ENCODE measurements at regions not wholly inside any gene's neighbourhood (a gene's known extent, or its start where the extent isn't known, plus 50 kb on each side); places are given as distances from the start of the nearest gene placed in this dataset.

DNA sequence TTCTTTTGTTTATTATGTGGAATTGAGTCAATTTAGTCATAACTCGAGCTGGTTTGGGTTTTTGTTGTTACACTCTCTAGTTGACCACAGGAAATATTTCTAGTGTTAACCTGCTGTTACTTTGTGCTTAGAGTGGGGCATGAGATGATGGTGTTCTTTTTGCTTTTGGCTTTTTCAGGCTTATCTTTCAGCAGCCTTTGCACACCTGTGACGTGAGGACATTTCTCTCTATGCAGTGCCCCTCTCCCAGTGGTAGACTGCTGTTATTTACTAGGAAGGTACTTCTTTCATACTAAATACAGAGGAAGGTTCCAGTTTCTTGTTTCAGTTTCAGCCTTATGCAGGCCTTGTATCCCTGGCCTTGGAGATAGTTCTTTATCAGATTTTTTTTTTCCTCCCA, 766.8 kb upstream of the MAN1A1 start:
- Histone ChIP-seq H3K27ac (ENCODE audit: poor library complexity, severe bottlenecking) (no peak overlapping the region), H3K27me3 (ENCODE audit: insufficient read depth, poor library complexity, severe bottlenecking) (no peaks in the 10 kb centered on the region), H3K4me3 (ENCODE audit: severe bottlenecking) (no peak overlapping the region), H3K36me3 (ENCODE audit: low read depth) (no peaks in the 10 kb centered on the region), H3K4me1 (ENCODE audit: insufficient read depth, poor library complexity, severe bottlenecking) (no peaks in the 10 kb centered on the region), H3K9me3 (ENCODE audit: severe bottlenecking) (no peaks in the 10 kb centered on the region)
- DNase-seq (ENCODE audit: low spot score) (no peak), ATAC-seq (ENCODE audit: low read depth) (no peak)
- TF ChIP-seq CTCF (IDR thresholded peaks at IDR 0.05; ENCODE audit: poor library complexity, severe bottlenecking) = no peak

DNA sequence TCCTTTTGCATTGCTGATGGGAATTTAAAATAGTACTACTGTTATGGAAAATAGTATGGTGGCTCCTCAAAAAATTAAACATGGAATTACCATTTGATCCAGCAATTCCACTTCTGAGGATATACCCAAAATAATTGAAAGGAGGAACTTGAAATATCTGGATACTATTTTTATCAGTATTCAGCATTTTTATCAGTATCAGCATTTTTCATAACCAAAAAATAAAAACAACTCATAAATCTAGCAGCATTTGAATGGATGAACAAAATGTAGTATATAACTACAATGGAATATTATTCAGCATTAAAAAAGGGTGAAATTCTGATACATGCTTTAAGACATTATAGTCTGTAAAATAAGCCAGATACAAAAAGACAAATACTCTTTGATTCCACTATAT, 763.4 kb upstream of the MAN1A1 start:
- Histone ChIP-seq H3K4me1 (ENCODE audit: insufficient read depth, poor library complexity, severe bottlenecking) (no peaks in the 10 kb centered on the region), H3K4me3 (ENCODE audit: severe bottlenecking) (no peak overlapping the region), H3K36me3 (ENCODE audit: low read depth) (no peaks in the 10 kb centered on the region), H3K9me3 (ENCODE audit: severe bottlenecking) (no peaks in the 10 kb centered on the region), H3K27ac (ENCODE audit: poor library complexity, severe bottlenecking) (no peak overlapping the region), H3K27me3 (ENCODE audit: insufficient read depth, poor library complexity, severe bottlenecking) (no peaks in the 10 kb centered on the region)
- no peak for TF ChIP-seq CTCF (IDR thresholded peaks at IDR 0.05; ENCODE audit: poor library complexity, severe bottlenecking)
- no peak for ATAC-seq (ENCODE audit: low read depth)
- DNase-seq (ENCODE audit: low spot score) = no peak

- Histone ChIP-seq H3K9me3 (ENCODE audit: severe bottlenecking) (no peaks in the 10 kb centered on the region), H3K4me3 (ENCODE audit: severe bottlenecking) (no peak overlapping the region), H3K36me3 (ENCODE audit: low read depth) (no peaks in the 10 kb centered on the region), H3K27me3 (ENCODE audit: insufficient read depth, poor library complexity, severe bottlenecking) (no peaks in the 10 kb centered on the region), H3K4me1 (ENCODE audit: insufficient read depth, poor library complexity, severe bottlenecking) (no peaks in the 10 kb centered on the region), H3K27ac (ENCODE audit: poor library complexity, severe bottlenecking) (no peak overlapping the region)
- no peak for ATAC-seq (ENCODE audit: low read depth)
- DNase-seq (ENCODE audit: low spot score) = no peak
- no peak for TF ChIP-seq CTCF (IDR thresholded peaks at IDR 0.05; ENCODE audit: poor library complexity, severe bottlenecking)
These were observed 761.4 kb upstream of the MAN1A1 start for GRCh38 chr6:120111001-120111400.

DNA sequence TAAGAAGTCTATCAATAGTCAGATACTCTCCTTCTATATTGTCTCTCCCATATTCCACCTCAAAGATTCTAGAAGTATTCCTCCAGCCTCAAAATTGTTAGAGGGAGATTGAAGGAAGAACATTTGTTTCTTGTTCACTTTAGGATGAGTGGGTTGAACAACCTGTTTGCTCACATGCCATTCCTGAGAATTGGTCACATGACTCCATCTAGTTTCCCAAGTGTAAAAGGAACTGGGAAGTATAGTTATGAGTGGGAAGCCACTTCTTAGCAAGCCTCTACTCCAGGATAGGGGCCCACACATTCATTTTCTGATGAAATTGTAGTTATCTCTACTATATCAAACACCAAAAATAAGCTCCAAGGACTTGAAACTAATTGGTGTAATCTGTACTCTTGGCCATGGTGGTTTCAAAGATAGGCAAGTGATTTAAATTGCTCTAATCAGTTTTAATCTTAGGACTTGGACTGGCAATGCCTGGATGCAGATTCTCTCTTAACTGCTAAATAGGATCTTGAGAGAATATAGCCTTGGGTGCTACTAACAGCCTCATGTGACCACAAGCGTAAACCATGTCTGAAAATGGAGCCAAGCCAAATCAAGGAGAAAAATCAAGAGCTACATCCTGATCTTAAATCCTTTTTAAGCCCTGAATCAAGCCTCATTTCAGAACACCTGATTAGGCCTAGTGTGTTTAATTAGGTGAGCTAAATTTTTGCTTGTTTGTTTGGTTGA, 758.7 kb upstream of the MAN1A1 start:
- ATAC-seq (ENCODE audit: low read depth) (no peak), DNase-seq (ENCODE audit: low spot score) (no peak)
- Histone ChIP-seq H3K4me3 (ENCODE audit: severe bottlenecking) (no peak overlapping the region), H3K27ac (ENCODE audit: poor library complexity, severe bottlenecking) (no peak overlapping the region), H3K9me3 (ENCODE audit: severe bottlenecking) (no peaks in the 10 kb centered on the region), H3K4me1 (ENCODE audit: insufficient read depth, poor library complexity, severe bottlenecking) (no peaks in the 10 kb centered on the region), H3K27me3 (ENCODE audit: insufficient read depth, poor library complexity, severe bottlenecking) (no peaks in the 10 kb centered on the region), H3K36me3 (ENCODE audit: low read depth) (no peaks in the 10 kb centered on the region)
- no peak for TF ChIP-seq CTCF (IDR thresholded peaks at IDR 0.05; ENCODE audit: poor library complexity, severe bottlenecking)

- DNase-seq (ENCODE audit: low spot score) (no peak), ATAC-seq (ENCODE audit: low read depth) (no peak)
- Histone ChIP-seq H3K4me3 (ENCODE audit: severe bottlenecking) (no peak overlapping the region), H3K27ac (ENCODE audit: poor library complexity, severe bottlenecking) (no peak overlapping the region), H3K36me3 (ENCODE audit: low read depth) (no peaks in the 10 kb centered on the region), H3K27me3 (ENCODE audit: insufficient read depth, poor library complexity, severe bottlenecking) (no peaks in the 10 kb centered on the region), H3K4me1 (ENCODE audit: insufficient read depth, poor library complexity, severe bottlenecking) (no peaks in the 10 kb centered on the region), H3K9me3 (ENCODE audit: severe bottlenecking) (no peaks in the 10 kb centered on the region)
- TF ChIP-seq CTCF (IDR thresholded peaks at IDR 0.05; ENCODE audit: poor library complexity, severe bottlenecking) = no peak
These were observed 754.1 kb upstream of the MAN1A1 start for GRCh38 chr6:120103618-120104017.
